Kidney (tissue), 13 donors: ENCODE measurements at regions not wholly inside any gene's neighbourhood (a gene's known extent, or its start where the extent isn't known, plus 50 kb on each side); places are given as distances from the start of the nearest gene placed in this dataset.

ENCODE experiments used
- DNase-seq, 5 donors: peaks; one replicate each; pipeline ENCODE4 v3.0.0-alpha.2; 2013 to 2020
- FAIRE-seq: peaks from 2 replicates; lab custom pipeline; 2012; peaks lifted over from hg19 to GRCh38; lab: Jason Lieb, UNC
- H3K27ac ChIP-seq, 2 donors: one replicate each; pipeline ENCODE4 v1.7.0; 2013; ENCODE audit warnings: low read depth in 2 of 2, low read length in 2 of 2, inconsistent platforms in 1 of 2
- H3K27me3 ChIP-seq: one replicate; pipeline ENCODE4 v1.7.1; 2013; ENCODE audit warnings: low read length, inconsistent platforms; ENCODE audit not compliant: control insufficient read depth, insufficient read depth
- H3K36me3 ChIP-seq, 3 donors: one replicate each; pipeline versions ENCODE4 v1.7.0 to v1.7.1; 2013; ENCODE audit warnings: low read length in 3 of 3, control low read depth in 1 of 3, inconsistent platforms in 1 of 3; ENCODE audit not compliant: insufficient read depth in 3 of 3, control insufficient read depth in 2 of 3
- H3K4me1 ChIP-seq, 3 donors: one replicate each; pipeline versions ENCODE4 v1.7.0 to v1.7.1; 2013; ENCODE audit warnings: low read length in 3 of 3, inconsistent platforms in 1 of 3, low read depth in 1 of 3; ENCODE audit not compliant: control insufficient read depth in 2 of 3, insufficient read depth in 2 of 3
- H3K4me3 ChIP-seq, 3 donors: one replicate each; pipeline versions ENCODE4 v1.7.0 to v1.8.1; 2013; ENCODE audit warnings: low read length in 3 of 3, control low read depth in 1 of 3, inconsistent platforms in 1 of 3
- H3K9ac ChIP-seq, 3 donors: one replicate each; pipeline versions ENCODE4 v1.7.0 to v1.7.1; 2013; ENCODE audit warnings: low read length in 3 of 3, control low read depth in 1 of 3, inconsistent platforms in 1 of 3
- H3K9me3 ChIP-seq, 3 donors: one replicate each; pipeline versions ENCODE4 v1.7.0 to v1.7.1; 2013; ENCODE audit warnings: low read length in 3 of 3, control low read depth in 1 of 3, inconsistent platforms in 1 of 3; ENCODE audit not compliant: control insufficient read depth in 2 of 3, insufficient read depth in 1 of 3
- CTCF ChIP-seq: IDR thresholded peaks from 3 replicates; pipeline ENCODE4 v1.5.1; 2012; ENCODE audit warnings: mild to moderate bottlenecking, moderate library complexity, borderline replicate concordance; ENCODE audit not compliant: insufficient read depth; ENCODE audit errors: extremely low read depth
- intact Hi-C: fragments of 100-400 bp; cut with DNase I; formaldehyde crosslinking; loops from one replicate; pipeline ENCODE4 v1.11.1; 2022
- donor health status: control.
- donor health status: control.
- donor health status: control.
- donor health status: control.
- donor health status: control.
- donor health status: DM: yes; HTN: yes; CAD: no.
- donor health status: Normal renal cell carcinoma (clear cell type).

GRCh38 chr6:8180327-8181159 is 78.2 kb upstream of the EEF1E1 start:
- H3K27ac ChIP-seq, result peak overlapping the region in 1 of 2 donors; percentile 23
- no peak for FAIRE-seq

GRCh38 chr6:8177721-8178120 is 75.4 kb upstream of the EEF1E1 start:
- no peak overlapping the region for H3K9ac ChIP-seq
- no peak for TF ChIP-seq CTCF
- no peak overlapping the region for H3K4me3 ChIP-seq
- peaks cover 0 to 3% (median 0%) of the 10 kb centered on the region in 3 donors for H3K4me1 ChIP-seq
- intact Hi-C loops, result no loop called here
- FAIRE-seq, result no peak
- no peaks in the 10 kb centered on the region for H3K9me3 ChIP-seq
- DNase-seq, result peak in 1 of 5 donors; percentile 40
- H3K27ac ChIP-seq, result no peak overlapping the region
- H3K27me3 ChIP-seq, result no peaks in the 10 kb centered on the region
- no peaks in the 10 kb centered on the region for H3K36me3 ChIP-seq

More at GRCh38 chr6:8180327-8181159, 78.2 kb upstream of the EEF1E1 start:
- Histone ChIP-seq H3K36me3 (no peaks in the 10 kb centered on the region), H3K4me3 (no peak overlapping the region), H3K4me1 (peaks cover 0 to 3% (median 0%) of the 10 kb centered on the region in 3 donors), H3K27me3 (no peaks in the 10 kb centered on the region), H3K9me3 (no peaks in the 10 kb centered on the region), H3K9ac (peak overlapping the region in 1 of 3 donors; percentile 34)
- peak in 4 of 5 donors; percentile 57 to 72 (median 61) for DNase-seq
- no peak for TF ChIP-seq CTCF
- intact Hi-C loops, result no loop called here

- DNase-seq, result no peak
- Histone ChIP-seq H3K27ac (no peak overlapping the region), H3K9me3 (no peaks in the 10 kb centered on the region), H3K9ac (no peak overlapping the region), H3K27me3 (no peaks in the 10 kb centered on the region), H3K4me1 (peaks cover 0 to 3% (median 0%) of the 10 kb centered on the region in 3 donors), H3K4me3 (no peak overlapping the region), H3K36me3 (no peaks in the 10 kb centered on the region)
- intact Hi-C loops, result no loop called here
- no peak for TF ChIP-seq CTCF
- FAIRE-seq, result no peak
Measured at GRCh38 chr6:8175046-8175777, 72.9 kb upstream of the EEF1E1 start.
